HG03442 (cell line): ENCODE measurements at regions not wholly inside any gene's neighbourhood (a gene's known extent, or its start where the extent isn't known, plus 50 kb on each side); places are given as distances from the start of the nearest gene placed in this dataset.
"Not testable (repeated sequence)": the region's sequence is repeated elsewhere in the genome, so short reads cannot be mapped to it uniquely, and the experiment has no call there.

Experiments
- ATAC-seq: cut with Tn5 transposase; IDR thresholded peaks from one replicate; pipeline ENCODE4 v1.9.1; 2021; ENCODE audit warnings: mild to moderate bottlenecking, moderate library complexity; ENCODE audit not compliant: unreplicated experiment

- no peak for ATAC-seq
These were observed 112.4 kb upstream of the RREB1 start for GRCh38 chr6:6995328-6995727.

- no peak for ATAC-seq
These were observed 111.6 kb upstream of the RREB1 start for GRCh38 chr6:6996124-6996523.

- no peak for ATAC-seq
These were observed 110.2 kb upstream of the RREB1 start for GRCh38 chr6:6997263-6998193.

GRCh38 chr6:6998194-6998569, 109.6 kb upstream of the RREB1 start:
- ATAC-seq: no peak

DNA sequence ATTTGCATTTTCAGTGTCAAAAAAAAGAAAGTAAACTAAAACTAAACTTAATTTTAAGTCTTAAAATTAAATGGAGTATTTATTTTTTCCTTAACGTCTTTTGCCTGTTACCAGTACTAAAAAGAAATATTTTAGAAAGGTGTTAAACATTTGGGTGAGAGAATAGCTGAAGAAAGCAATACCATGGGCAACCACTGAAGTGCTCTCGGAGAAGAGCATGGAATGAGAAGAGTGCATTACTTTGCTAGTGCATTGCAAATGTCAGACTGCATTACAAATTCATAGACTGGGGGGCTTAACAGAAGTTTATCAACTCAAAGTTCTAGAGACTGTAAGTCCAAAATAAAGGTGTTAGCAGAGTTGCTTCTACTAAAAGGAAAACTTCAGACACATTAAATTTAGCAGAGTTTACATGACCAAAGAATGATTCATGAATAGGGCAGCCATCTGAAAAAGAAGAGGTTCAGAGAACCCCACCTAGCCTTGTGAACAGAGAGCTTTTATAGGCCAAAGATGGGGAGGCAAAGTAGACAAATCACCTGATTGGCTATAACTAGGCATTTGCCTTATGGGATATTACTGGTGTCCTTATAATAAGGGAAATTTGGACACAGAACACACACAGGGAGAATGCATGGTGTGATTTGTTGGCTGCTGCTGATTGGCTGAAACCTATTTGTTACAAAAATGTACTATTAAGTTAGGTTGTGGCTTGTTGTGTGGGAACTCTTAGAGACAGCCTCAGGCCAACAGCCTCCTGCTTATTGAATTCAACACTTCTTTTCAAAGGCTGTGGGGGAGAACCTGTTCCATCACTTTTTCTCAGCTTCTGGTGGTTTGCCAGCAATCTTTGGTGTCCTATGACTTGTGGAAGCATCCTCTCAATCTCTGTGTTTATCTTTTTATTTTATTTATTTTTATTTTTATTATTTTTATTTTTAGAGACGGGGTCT, 106.7 kb upstream of the RREB1 start:
- ATAC-seq: no peak

- no peak for ATAC-seq
These were observed 104.7 kb upstream of the RREB1 start for GRCh38 chr6:7003041-7003440.

GRCh38 chr6:7004581-7005297, 103.0 kb upstream of the RREB1 start:
- no peak for ATAC-seq

DNA sequence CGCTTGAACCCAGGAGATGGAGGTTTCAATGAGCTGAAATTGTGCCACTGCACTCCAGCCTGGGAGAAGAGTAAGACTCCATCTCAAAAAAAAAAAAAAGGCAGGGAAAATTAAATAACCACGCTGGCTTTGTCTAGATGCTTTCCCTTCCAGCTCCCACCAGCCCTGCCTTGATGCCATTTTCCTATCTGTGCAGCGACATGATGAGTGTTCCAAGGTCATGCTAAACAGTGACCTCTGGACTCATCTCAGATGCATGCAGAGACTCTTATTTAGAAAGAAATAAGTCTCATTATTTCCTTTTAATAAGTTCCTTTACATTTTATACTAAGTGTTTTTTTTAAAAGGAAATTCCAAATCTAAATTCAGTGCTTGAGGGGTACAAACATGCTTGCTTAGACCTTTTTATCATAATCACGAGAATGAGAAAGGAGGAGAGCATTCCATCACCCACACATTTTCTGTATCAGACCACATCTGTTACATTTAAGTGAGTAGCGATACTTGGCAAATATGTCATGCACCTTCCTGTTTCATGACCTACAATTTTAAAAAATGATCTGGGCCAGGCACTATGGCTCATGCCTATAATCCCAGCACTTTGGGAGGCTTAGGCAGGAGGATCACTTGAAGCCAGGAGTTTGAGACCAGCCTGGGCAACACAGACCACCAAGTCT, 101.1 kb upstream of the RREB1 start:
- ATAC-seq: no peak

GRCh38 chr6:7008451-7008988, 99.2 kb upstream of the RREB1 start:
- ATAC-seq: no peak

GRCh38 chr6:7016226-7016625, 91.5 kb upstream of the RREB1 start:
- no peak for ATAC-seq

DNA sequence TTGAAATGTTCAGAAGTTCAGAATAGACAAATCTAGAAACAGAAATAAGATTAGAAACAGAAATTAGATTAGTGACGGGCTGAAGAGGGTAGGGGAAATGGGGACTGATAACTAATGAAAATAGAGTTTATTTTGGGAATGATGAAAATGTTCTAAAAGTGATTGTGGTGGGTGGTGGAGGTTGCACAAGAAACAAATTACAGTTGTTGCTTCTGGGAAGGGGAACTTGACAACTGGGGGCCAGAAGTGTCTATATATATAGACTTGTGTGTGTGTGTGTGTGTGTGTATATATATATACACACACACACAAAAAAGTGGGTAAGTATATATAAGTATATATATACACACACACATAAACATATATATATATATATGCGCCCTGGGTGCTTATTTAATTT, 86.5 kb upstream of the RREB1 start:
- no peak for ATAC-seq

GRCh38 chr6:7025861-7026260, 81.9 kb upstream of the RREB1 start:
- ATAC-seq: no peak

DNA sequence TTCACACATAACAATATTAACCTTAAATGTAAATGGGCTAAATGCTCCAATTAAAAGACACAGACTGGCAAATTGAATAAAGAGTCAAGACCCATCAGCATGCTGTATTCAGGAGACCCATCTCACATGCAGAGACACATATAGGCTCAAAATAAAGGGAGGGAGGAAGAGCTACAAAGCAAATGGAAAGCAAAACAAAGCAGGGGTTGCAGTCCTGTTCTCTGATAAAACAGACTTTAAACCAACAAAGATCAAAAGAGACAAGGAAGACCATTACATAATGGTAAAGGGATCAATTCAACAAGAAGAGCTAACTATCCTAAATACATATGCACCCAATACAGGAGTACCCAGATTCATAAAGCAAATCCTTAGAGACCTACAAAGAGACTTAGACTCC, 78.8 kb upstream of the RREB1 start:
- not testable (repeated sequence) for ATAC-seq

DNA sequence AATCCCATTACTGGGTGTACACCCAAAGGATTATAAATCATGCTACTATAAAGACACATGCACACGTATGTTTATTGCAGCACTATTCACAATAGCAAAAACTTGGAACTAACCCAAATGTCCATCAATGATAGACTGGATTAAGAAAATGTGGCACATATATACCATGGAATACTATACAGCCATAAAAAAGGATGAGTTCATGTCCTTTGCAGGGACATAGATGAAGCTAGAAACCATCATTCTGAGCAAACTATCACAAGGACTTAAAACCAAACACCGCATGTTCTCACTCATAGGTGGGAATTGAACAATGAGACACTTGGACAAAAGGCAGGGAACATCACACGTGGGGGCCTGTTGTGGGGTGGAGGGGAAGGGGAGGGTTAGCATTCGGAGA, 76.8 kb upstream of the RREB1 start:
- not testable (repeated sequence) for ATAC-seq

- no peak for ATAC-seq
These were observed 74.6 kb upstream of the RREB1 start for GRCh38 chr6:7033202-7033601.

DNA sequence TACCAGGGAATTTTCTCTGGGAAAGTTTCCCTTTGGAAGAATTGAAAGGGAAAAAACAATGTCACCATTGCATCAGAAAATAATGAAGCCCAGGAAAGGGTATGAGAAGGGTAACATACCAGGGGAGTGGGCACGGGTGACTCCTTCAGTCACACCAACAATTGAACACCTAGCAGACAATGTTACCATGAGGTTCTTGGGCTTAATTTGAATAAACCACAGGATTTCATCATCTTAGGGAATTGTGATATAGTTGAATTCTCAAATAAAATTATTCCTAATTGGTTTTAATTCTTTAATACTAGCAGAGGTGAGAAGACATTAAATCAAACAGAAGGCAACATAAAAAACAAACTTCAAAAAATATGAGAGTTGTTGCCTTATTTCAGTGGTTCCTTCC, 73.7 kb upstream of the RREB1 start:
- no peak for ATAC-seq

DNA sequence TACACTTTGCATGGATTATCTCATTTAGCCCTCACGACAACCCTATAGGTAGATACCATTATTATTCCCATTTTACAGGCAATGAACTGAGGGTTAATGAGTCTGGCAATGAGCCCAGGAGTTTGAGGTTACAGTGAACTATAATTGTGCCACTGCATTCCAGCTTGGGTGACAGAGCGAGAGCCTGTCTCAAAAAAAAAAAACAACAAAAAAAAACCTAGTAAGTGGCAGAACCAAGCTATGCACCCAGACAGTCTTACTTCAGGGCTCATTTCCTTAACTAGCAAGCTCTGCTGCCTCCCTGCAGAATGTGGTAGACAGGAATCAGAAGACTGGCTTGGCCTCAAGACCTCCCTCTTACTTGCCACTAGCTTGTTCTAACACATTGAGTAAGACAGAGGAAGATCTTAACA, 71.9 kb upstream of the RREB1 start:
- no peak for ATAC-seq

DNA sequence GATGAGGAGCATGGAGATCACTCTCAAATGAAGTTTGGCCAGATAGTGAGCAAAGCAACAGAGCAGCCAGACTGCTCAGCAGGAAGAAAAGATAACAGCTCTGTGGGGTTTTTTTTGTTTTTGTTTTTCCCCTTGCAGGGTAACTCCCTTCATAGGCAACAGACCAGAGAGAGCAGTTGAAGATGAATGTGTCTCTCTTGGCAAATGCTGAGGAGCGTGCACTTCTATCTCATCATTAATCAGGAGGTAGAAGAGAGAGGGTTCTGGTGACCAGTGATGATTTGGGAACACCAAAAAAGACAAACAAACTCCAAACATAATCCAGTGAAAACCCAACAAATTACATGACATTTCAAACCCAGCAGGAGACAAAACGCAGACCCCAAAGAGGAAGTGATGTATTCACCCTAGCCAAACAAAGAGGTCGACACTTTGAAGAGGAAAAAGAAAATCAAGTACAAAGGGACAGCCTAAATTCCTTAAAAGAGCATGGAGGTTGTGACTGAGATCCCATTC, 66.2 kb upstream of the RREB1 start:
- no peak for ATAC-seq

GRCh38 chr6:7042056-7042653, 65.6 kb upstream of the RREB1 start:
- ATAC-seq: no peak
